Posterior vena cava (tissue), 2 donors: ENCODE measurements at regions not wholly inside any gene's neighbourhood (a gene's known extent, or its start where the extent isn't known, plus 50 kb on each side); places are given as distances from the start of the nearest gene placed in this dataset.

Experiments
- DNase-seq: peaks from one replicate; pipeline ENCODE4 v3.0.0-alpha.2; 2020; ENCODE audit warnings: low spot score
- intact Hi-C, 2 donors: fragments of 100-400 bp; cut with DNase I; formaldehyde crosslinking; loops; one replicate each; pipeline versions ENCODE4 v1.14.1 to v1.14.2; 2022 to 2023
- donor health status: DM: yes; HTN: yes; CAD: no.
- donor health status: DM: yes; HTN: yes; CAD: no.

DNA sequence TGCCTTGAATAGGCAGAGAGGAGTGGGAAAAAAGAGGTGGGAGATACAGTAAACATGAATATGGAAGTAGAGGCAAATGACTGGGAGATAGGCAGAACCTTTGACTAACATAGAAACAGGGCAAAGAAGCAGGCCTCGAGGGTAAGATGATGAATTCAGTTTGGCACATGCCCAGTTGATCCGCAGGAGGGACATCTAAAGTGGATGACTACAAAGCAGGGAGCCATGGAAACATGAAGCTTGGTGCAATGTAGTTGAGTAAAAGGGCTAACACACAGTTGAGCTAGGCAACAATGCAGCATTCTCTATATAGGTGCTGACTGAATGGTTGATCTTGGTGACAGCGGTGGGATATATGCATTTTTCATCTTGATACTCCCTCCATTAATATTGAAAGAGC is 253.8 kb downstream of the DMRT2 start:
- no peak for DNase-seq
- intact Hi-C loops: no loop called here

DNA sequence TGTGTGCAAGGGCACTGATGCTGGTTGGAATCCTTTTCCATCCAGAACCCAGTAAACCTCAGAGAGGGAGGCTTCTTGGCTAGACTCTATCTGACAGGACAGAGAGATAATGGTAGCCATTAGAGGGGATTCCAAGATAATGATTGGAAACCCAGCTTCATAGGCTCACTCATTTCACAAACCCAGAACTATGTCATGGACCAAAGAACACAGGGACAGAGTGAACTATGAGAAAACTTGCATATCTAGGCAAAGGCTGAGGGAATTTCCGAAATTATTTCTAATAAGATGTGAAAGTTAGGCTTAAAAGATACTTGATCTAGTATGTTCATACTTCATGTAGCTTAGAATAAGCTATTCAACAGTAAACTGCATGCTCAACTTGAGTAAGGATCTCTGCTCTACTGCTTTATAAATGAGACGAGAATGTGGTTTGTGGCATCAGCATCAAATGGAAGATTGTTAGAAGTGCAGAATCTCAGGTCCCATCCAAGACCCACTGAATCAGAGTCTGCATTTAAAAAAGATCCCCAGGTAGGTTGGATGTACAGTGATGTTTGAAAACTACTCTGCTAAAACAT is 261.4 kb downstream of the DMRT2 start:
- DNase-seq: no peak
- intact Hi-C loops: no loop called here

- no peak for DNase-seq
Measured at GRCh38 chr9:1319436-1319835, 269.3 kb downstream of the DMRT2 start.

GRCh38 chr9:1320051-1320557 is 269.9 kb downstream of the DMRT2 start:
- DNase-seq: no peak
- intact Hi-C loops: loop anchor here in 1 of 2 donors (5.0 kb wide), 1 partner anchor 328 kb away; no protein-coding TSS in a partner anchor

More at GRCh38 chr9:1319436-1319835, 269.3 kb downstream of the DMRT2 start:
- intact Hi-C loops: no loop called here

- DNase-seq: no peak
- intact Hi-C loops: loop anchor here in 1 of 2 donors (5.0 kb wide), 1 partner anchor 328 kb away; no protein-coding TSS in a partner anchor
Measured at GRCh38 chr9:1320607-1321195, 270.5 kb downstream of the DMRT2 start.

DNA sequence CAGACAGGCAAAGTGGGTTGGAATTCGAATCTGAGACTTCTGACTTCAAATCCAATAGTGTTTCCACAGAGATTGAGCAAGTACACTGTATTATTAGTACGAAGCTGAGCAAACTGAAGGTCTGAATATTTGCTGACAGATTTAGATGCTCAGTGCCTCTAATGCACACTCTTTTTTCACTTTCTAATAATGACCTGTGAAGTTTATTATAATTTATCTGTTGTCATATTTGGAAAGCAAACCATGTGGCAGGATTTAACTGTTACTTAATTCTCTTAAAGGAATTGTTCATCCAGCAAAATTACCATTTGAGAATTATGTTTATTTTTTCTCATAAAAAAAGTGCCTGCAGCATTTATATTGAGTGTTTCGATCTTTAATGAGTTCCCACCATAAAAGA is 277.3 kb downstream of the DMRT2 start:
- no peak for DNase-seq
- intact Hi-C loops: no loop called here

DNA sequence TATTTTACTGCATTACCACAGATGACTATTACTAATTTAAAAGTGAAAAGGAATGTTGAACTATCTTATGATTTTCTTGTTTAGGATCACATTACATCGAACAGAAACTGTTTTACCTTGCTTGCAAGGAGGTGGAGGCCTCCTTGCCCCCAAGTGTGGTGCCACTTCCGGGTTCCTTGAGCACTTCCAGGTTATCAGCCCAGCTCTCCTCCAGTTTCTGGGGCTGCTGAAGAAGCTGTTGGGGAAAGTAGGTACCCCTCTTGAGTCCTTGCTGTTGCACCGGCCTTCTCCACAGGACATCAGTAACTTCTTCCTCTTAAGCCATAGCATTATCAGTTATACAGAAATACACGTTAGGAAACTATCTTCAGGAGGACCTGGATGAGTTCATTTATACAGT is 278.2 kb downstream of the DMRT2 start:
- intact Hi-C loops: no loop called here

DNA sequence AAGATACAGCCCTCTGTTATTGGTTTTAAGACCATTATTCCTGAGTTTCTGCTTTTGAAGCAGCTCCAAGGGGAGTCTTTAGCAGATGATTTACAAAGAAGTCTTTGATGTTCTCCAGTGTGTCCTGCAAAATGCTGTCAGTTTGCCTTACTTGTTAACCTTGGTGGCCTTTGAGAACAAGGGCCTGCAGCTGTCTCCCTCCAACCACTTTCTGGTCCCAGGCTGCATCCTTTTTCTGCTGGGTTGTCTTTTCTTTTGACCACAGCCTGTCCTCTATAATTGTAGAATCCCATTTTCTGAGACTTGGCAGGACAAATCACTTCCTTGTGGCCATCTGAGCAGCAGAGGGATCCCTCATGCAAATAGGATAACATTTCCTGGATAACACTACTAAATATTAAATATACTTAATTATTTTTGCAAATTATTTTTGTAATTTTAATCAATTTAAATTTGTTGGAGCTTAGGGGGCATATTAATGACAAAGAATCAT is 281.4 kb downstream of the DMRT2 start:
- DNase-seq: no peak
- intact Hi-C loops: no loop called here

More for the DNA sequence above, 278.2 kb downstream of the DMRT2 start:
- DNase-seq: no peak

DNA sequence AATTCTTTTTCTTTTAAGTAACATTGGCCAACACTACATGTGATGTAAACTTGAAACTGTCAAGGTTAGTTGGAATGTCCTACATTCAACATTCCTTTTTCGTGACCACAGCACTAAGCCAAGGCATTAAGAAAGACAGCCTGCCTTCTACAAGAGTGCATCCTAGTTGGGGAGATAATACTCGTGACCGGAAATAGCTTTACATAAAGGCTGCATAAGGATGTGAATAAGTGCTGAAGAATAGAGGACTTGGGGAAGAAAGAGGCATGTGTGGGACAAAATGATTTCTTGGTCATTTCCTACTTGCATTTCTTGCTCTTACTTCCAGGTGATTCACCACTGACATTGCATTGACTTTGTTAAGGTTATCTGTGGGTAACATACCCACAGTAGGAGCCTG is 282.0 kb downstream of the DMRT2 start:
- DNase-seq: no peak
- intact Hi-C loops: no loop called here

- intact Hi-C loops: no loop called here
- no peak for DNase-seq
Measured at GRCh38 chr9:1335174-1335573, 285.0 kb downstream of the DMRT2 start.

DNA sequence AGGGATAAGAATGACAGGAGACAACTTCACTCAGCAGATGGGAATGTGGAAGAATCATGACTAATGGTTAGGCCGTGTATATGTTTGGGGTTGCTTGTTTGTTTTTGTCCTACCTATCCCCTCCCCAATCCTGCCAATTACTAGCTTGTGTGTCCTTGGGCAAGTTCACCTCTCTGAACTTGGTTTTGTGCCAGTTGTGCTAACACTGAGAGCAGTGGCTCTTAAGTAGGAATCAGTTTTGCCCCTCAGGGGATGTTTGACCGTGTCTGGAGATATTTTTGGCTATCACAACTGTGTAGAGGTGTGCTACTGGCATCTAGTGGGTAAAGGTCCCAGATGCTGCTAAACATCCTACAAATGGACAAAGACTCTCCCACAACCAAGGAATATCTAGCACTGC is 287.0 kb downstream of the DMRT2 start:
- intact Hi-C loops: loop anchor here in 1 of 2 donors (1.0 kb wide), 1 partner anchor 18 kb away; no protein-coding TSS in a partner anchor
- no peak for DNase-seq

- DNase-seq: no peak
- intact Hi-C loops: no loop called here
Measured at GRCh38 chr9:1340390-1340789, 290.2 kb downstream of the DMRT2 start.

DNA sequence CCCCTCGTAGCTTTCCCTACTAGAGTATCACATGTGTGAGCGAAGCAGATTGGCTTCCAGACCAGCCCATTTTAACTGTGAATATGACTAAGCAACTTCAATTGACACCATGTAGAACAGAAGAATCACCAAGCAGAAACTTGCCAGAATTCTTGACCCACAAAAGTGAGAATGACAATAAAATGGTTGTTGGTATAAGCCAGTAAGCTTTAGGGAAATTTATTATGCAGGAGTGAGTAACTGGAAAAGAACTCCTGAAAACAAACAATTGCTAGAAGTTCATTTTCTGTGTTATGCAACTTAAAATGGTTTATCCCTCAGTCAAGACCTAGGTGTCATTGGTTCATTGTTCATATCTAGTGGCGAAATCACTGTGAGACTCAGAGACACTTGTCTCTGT is 303.1 kb downstream of the DMRT2 start:
- DNase-seq: no peak
- intact Hi-C loops: no loop called here

DNA sequence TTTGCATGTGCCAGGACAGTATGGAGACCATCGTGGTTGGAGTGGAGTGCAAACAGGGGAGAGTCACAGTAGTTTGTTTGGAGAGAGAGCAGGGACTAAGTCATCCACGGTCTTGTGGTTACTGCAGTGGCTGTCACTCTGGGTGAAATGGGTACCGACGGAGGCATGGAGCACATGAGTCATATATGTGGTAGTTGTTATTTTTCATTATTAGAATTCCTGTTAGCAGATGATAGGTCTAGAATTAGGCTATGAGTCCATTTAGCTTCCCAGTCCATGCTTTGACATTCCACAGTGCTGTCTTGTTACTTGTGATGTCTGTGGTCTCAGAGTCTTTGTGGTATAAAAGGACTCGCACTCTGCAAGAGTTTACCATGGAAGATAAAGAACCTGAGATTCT is 303.9 kb downstream of the DMRT2 start:
- no peak for DNase-seq
- intact Hi-C loops: no loop called here

GRCh38 chr9:1354606-1355005 is 304.4 kb downstream of the DMRT2 start:
- DNase-seq: no peak
- intact Hi-C loops: loop anchor here in 1 of 2 donors (1.0 kb wide), 1 partner anchor 17 kb away; no protein-coding TSS in a partner anchor

- intact Hi-C loops: loop anchor here in 1 of 2 donors (1.0 kb wide), 1 partner anchor 18 kb away; no protein-coding TSS in a partner anchor
- no peak for DNase-seq
Measured at GRCh38 chr9:1355656-1356055, 305.5 kb downstream of the DMRT2 start.

- intact Hi-C loops: no loop called here
- no peak for DNase-seq
Measured at GRCh38 chr9:1362845-1363244, 312.7 kb downstream of the DMRT2 start.

GRCh38 chr9:1366276-1366675 is 316.1 kb downstream of the DMRT2 start:
- no peak for DNase-seq
- intact Hi-C loops: no loop called here

GRCh38 chr9:1369297-1369696 is 319.1 kb downstream of the DMRT2 start:
- DNase-seq: no peak
- intact Hi-C loops: no loop called here

DNA sequence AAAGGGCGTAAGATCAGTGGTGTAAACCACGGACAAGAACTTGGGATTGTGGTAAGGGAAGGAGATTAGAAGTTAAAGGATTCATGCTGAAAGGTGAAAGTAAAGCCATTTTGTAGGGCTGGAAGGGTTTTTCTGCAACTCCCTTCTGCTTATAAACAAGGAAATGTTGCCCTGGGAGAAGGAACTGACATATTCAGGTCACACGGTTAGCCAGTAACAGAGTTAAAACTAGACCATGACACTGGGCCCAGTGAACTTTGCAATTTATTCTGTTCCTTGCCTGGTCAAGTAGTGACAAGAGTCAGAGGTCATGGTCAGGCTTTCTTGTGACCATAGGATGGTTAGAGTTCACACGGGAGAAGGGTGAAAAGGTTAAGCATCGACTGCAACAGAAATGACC is 323.3 kb downstream of the DMRT2 start:
- no peak for DNase-seq
- intact Hi-C loops: no loop called here
